ENCODE measurements at regions not wholly inside any gene's neighbourhood (a gene's known extent, or its start where the extent isn't known, plus 50 kb on each side); places are given as distances from the start of the nearest gene placed in this dataset.

DNA sequence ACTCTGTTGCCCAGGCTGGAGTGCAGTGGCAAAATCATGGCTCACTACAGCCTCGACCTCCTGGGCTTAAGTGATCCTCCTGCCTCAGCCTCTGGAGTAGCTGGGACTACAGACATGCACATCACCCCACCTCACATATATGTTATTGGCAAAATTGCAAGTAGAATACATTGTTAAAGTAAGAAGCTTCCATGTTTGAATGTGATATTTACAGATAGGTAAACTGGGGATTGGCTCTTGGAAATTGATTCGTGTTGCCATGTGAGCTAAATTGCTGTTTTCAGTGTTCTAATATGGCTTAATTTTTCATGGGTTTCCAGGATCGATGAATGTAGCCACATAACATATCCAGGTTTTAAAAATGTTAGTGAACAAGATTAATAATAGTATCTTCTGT lies 149.0 kb upstream of the ZNF217 start:
- intact Hi-C loops (cut with micrococcal nuclease; ENCODE audit: unreplicated experiment): loop anchor here (10.0 kb wide), 1 partner anchor 322 kb away; no protein-coding TSS in a partner anchor
- Mint-ChIP-seq H3K4me3 (ENCODE audit: low read depth, unreplicated experiment) (no peak overlapping the region), H3K27me3 (ENCODE audit: unreplicated experiment) (no peaks in the 10 kb centered on the region), H3K27ac (ENCODE audit: unreplicated experiment) (no peak overlapping the region), H3K4me1 (ENCODE audit: low read depth, unreplicated experiment) (peaks cover 44% of the 10 kb centered on the region), H3K9me3 (ENCODE audit: low read depth, unreplicated experiment) (no peaks in the 10 kb centered on the region), H3K36me3 (ENCODE audit: insufficient read depth, unreplicated experiment) (peaks cover 29% of the 10 kb centered on the region)
- CTCF ChIA-PET: no interaction called here
- no TSS peak for BruUV-seq (replicated peaks)
- TF ChIP-seq CTCF (IDR thresholded peaks at IDR 0.05; ENCODE audit: unreplicated experiment): no peak
- no peak for DNase-seq

GRCh38 chr20:53741726-53742028 lies 148.0 kb upstream of the ZNF217 start:
- Mint-ChIP-seq H3K9me3 (ENCODE audit: low read depth, unreplicated experiment) (no peaks in the 10 kb centered on the region), H3K27ac (ENCODE audit: unreplicated experiment) (peak overlapping the region; percentile 98), H3K4me3 (ENCODE audit: low read depth, unreplicated experiment) (no peak overlapping the region), H3K36me3 (ENCODE audit: insufficient read depth, unreplicated experiment) (peaks cover 39% of the 10 kb centered on the region), H3K27me3 (ENCODE audit: unreplicated experiment) (no peaks in the 10 kb centered on the region), H3K4me1 (ENCODE audit: low read depth, unreplicated experiment) (peaks cover 54% of the 10 kb centered on the region)
- no peak for DNase-seq
- intact Hi-C loops (cut with micrococcal nuclease; ENCODE audit: unreplicated experiment): loop anchor here (2.0 to 10.0 kb wide), 2 partner anchors 199 to 323 kb away; no protein-coding TSS in a partner anchor
- no TSS peak for BruUV-seq (replicated peaks)
- no peak for TF ChIP-seq CTCF (IDR thresholded peaks at IDR 0.05; ENCODE audit: unreplicated experiment)
- CTCF ChIA-PET: interaction anchor here (0.6 to 1.8 kb wide), 7 partner anchors 45 to 1518 kb away, joined by 4 to 9 read pairs (median 5); no protein-coding TSS in a partner anchor

DNA sequence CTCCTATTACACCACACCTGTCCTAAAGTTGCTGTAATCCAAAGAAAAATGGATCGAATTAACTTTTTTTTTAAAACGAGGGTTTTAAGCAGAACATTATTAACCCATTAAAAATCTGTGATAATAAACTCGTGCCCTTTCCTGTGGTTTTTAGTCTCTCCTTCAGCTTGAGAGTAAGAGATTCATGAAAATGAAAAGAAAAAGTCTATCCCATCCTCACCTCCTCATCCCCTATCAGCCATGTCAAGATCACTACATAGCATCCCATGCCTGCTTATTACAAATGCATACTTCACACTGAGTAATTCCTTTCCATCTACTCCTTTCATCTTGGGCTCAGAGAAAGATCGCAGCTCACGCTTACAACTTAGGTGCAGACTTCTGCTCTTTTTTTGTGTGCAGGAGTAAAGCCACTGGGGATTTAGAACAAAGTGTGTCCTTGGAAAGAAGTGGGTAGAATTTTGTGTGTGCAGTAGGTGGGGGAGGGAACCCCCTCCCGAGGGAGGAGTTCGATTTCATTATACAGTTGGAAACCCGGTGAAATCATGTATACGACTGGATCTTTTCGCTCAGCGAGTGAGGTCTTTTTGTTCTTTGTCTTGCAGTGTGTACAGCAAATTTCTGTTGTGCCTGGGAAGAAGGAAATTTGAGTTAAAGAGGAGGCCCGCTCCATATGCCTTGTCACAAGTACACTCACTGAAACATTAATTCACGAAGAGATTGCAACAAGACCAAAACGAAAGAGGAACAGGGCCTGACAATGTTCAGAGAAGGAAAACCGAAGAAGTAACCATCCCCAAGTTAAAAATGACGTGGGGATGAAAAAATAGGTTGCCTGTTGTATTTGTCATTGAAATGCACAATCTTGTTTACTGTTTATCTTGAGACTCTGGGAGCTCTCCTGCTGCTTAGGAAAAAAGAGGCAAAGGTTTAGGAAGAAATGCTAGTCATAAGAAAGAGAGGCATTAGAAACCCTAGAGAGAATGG lies 146.5 kb upstream of the ZNF217 start:
- no TSS peak for BruUV-seq (replicated peaks)
- peaks cover 50% of the 10 kb centered on the region for H3K36me3 Mint-ChIP-seq (ENCODE audit: insufficient read depth, unreplicated experiment)
- no peaks in the 10 kb centered on the region for H3K27me3 Mint-ChIP-seq (ENCODE audit: unreplicated experiment)
- CTCF ChIA-PET: interaction anchor here (0.5 to 2.7 kb wide), 15 partner anchors 9 to 200 kb away, joined by 4 to 15 read pairs (median 8); partner anchors contain the start of gene ZNF217
- peak overlapping the region; percentile 98 for H3K27ac Mint-ChIP-seq (ENCODE audit: unreplicated experiment)
- intact Hi-C loops (cut with micrococcal nuclease; ENCODE audit: unreplicated experiment): loop anchor here (1.0 to 10.0 kb wide), 8 partner anchors 23 to 325 kb away; no protein-coding TSS in a partner anchor
- DNase-seq: peak; percentile 30
- no peak for TF ChIP-seq CTCF (IDR thresholded peaks at IDR 0.05; ENCODE audit: unreplicated experiment)
- H3K4me3 Mint-ChIP-seq (ENCODE audit: low read depth, unreplicated experiment): peak overlapping the region; percentile 77
- H3K4me1 Mint-ChIP-seq (ENCODE audit: low read depth, unreplicated experiment): peaks cover 70% of the 10 kb centered on the region
- no peaks in the 10 kb centered on the region for H3K9me3 Mint-ChIP-seq (ENCODE audit: low read depth, unreplicated experiment)

- Mint-ChIP-seq H3K36me3 (ENCODE audit: insufficient read depth, unreplicated experiment) (peaks cover 50% of the 10 kb centered on the region), H3K4me3 (ENCODE audit: low read depth, unreplicated experiment) (peak overlapping the region; percentile 77), H3K9me3 (ENCODE audit: low read depth, unreplicated experiment) (no peaks in the 10 kb centered on the region), H3K4me1 (ENCODE audit: low read depth, unreplicated experiment) (peaks cover 76% of the 10 kb centered on the region), H3K27ac (ENCODE audit: unreplicated experiment) (peak overlapping the region; percentile 98), H3K27me3 (ENCODE audit: unreplicated experiment) (no peaks in the 10 kb centered on the region)
- TSS peak; percentile 68 for BruUV-seq (replicated peaks)
- no peak for DNase-seq
- intact Hi-C loops (cut with micrococcal nuclease; ENCODE audit: unreplicated experiment): loop anchor here (1.0 to 2.0 kb wide), 6 partner anchors 48 to 160 kb away; no protein-coding TSS in a partner anchor
- no peak for TF ChIP-seq CTCF (IDR thresholded peaks at IDR 0.05; ENCODE audit: unreplicated experiment)
- CTCF ChIA-PET: interaction anchor here (0.7 to 2.7 kb wide), 21 partner anchors 10 to 202 kb away, joined by 3 to 15 read pairs (median 6); no protein-coding TSS in a partner anchor
Measured at GRCh38 chr20:53738945-53739798, 145.5 kb upstream of the ZNF217 start.

Data from Calu3 (cell line).